UCSD-AML1 (cell line): ENCODE measurements at regions not wholly inside any gene's neighbourhood (a gene's known extent, or its start where the extent isn't known, plus 50 kb on each side); places are given as distances from the start of the nearest gene placed in this dataset.
"Not testable (repeated sequence)": the region's sequence is repeated elsewhere in the genome, so short reads cannot be mapped to it uniquely, and the experiment has no call there.

Experiments
- DNase-seq: peaks from one replicate; lab custom pipeline; 2025; ENCODE audit not compliant: unreplicated experiment; lab: John Stamatoyannopoulos, UW

- DNase-seq: no peak
These were observed 295.4 kb upstream of the RIOK2 start for GRCh38 chr5:97478483-97478882.

GRCh38 chr5:97480313-97480712 lies 297.3 kb upstream of the RIOK2 start:
- no peak for DNase-seq

- DNase-seq: no peak
These were observed 305.1 kb upstream of the RIOK2 start for GRCh38 chr5:97488126-97488668.

- no peak for DNase-seq
These were observed 306.2 kb upstream of the RIOK2 start for GRCh38 chr5:97489010-97489840.

GRCh38 chr5:97494465-97494864 lies 311.4 kb upstream of the RIOK2 start:
- DNase-seq: no peak

- no peak for DNase-seq
These were observed 312.3 kb upstream of the RIOK2 start for GRCh38 chr5:97495301-97495700.

- no peak for DNase-seq
These were observed 313.0 kb upstream of the RIOK2 start for GRCh38 chr5:97496037-97496436.

- DNase-seq: no peak
These were observed 315.6 kb upstream of the RIOK2 start for GRCh38 chr5:97498657-97499056.

- no peak for DNase-seq
These were observed 316.6 kb upstream of the RIOK2 start for GRCh38 chr5:97499605-97500004.

GRCh38 chr5:97501286-97501964 lies 318.4 kb upstream of the RIOK2 start:
- no peak for DNase-seq

GRCh38 chr5:97501965-97502305 lies 318.9 kb upstream of the RIOK2 start:
- no peak for DNase-seq

GRCh38 chr5:97508864-97509263 lies 325.8 kb upstream of the RIOK2 start:
- DNase-seq: no peak

GRCh38 chr5:97519565-97519964 lies 336.5 kb upstream of the RIOK2 start:
- DNase-seq: not testable (repeated sequence)

- DNase-seq: not testable (repeated sequence)
These were observed 340.3 kb upstream of the RIOK2 start for GRCh38 chr5:97523336-97523735.

GRCh38 chr5:97525780-97526179 lies 342.7 kb upstream of the RIOK2 start:
- no peak for DNase-seq

- no peak for DNase-seq
These were observed 345.9 kb upstream of the RIOK2 start for GRCh38 chr5:97528941-97529340.

- no peak for DNase-seq
These were observed 346.4 kb upstream of the RIOK2 start for GRCh38 chr5:97529354-97529985.

GRCh38 chr5:97531549-97531948 lies 348.5 kb upstream of the RIOK2 start:
- no peak for DNase-seq

- no peak for DNase-seq
These were observed 351.1 kb upstream of the RIOK2 start for GRCh38 chr5:97534166-97534565.

GRCh38 chr5:97536683-97537082 lies 353.6 kb upstream of the RIOK2 start:
- no peak for DNase-seq

- no peak for DNase-seq
These were observed 355.9 kb upstream of the RIOK2 start for GRCh38 chr5:97538912-97539311.

GRCh38 chr5:97541864-97542263 lies 358.8 kb upstream of the RIOK2 start:
- DNase-seq: no peak
